ENCODE measurements at regions not wholly inside any gene's neighbourhood (a gene's known extent, or its start where the extent isn't known, plus 50 kb on each side); places are given as distances from the start of the nearest gene placed in this dataset.
"Not testable (repeated sequence)": the region's sequence is repeated elsewhere in the genome, so short reads cannot be mapped to it uniquely, and the experiment has no call there.

DNA sequence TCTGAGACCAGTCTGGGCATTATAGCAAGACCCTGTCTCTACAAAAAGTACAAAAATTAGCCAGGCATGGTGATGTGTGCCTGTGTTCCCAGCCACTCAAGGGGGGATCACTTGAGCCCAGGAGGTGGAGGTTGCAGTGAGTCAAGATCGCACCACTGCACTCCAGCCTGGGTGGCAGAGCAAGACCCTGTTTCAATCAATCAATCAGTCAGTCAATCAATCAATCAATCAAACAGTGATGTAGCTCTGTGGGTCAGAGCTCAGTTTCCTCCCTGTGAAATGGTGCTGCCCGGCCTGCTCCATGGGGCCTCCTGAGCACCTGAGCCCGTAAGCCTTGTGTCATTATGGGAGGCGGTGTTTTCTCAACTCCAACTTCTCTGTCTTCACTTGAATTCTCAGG is 167.1 kb upstream of the CIBAR2 start:
- DNase-seq: no peak

DNA sequence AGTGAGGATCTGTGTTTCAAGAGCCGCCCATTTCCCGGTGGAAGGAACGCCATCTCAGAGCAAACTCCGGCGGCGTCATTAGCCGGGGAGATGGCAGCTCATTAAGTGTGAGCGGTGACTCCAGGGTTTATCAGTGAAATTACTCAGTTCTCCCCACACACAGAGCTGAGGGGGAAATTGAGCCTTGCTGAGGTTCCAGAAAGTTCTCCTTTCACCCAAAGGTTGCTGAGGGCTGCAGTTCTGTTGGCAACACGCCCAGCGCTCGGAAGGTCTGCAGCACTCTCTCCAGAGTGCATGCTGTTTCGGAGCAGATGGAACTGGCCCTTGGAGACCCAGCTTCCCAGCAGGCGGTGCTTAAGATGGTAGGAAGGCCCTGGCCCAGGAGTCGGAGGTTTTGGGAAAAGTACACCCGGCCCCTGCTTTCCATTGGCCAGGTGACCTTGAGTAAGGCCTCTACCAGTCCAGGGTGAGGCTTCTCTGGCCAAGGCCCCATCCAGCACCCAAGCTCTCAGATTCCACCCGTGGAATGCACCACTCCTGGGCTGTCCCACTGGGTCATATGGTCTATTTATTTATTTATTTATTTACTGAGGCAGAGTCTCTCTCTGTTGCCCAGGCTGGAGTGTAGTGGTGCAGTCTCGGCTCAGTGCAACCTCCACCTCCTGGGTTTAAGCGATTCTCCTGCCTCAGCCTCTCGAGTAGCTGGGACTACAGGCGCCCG is 167.7 kb upstream of the CIBAR2 start:
- DNase-seq: no peak

DNA sequence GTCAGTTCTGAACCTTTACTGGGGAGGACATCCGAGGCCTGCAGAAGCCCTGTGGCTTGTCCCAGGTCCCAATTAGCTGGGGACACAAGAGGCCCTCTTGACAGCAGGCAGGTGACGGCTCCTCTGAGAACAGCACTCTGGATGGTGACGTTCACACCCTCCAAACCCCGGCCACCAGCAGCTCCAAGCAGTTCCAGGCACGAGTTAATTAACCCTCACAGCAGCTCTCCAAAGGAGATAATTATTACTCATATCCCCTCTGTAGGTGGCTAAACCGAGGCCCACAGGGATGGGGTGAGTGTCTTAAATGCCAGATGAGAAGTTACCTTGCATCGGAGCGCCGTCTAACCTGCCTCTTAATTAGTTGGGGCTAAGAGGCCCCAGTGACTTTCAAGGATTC is 168.9 kb upstream of the CIBAR2 start:
- no peak for DNase-seq

DNA sequence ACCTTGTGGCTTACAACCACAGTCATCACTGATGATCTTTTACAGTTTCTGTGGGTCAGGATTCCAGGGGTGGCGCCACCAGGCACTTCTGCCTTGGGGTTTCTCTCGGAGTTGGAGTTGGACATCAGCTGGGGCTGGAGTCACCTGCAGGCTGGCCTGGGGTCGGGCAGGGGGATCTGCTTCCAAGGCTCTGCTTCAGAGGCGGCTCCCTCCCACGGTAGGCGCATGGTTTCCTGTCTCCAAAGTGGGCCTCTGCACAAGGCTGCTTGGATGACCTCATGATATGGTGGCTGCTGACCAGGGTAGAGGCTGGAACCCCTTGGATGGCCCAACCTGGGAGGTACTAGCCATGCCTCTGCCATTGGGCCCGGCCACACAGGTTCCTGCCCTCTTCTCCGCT is 170.6 kb upstream of the CIBAR2 start:
- no peak for DNase-seq

DNA sequence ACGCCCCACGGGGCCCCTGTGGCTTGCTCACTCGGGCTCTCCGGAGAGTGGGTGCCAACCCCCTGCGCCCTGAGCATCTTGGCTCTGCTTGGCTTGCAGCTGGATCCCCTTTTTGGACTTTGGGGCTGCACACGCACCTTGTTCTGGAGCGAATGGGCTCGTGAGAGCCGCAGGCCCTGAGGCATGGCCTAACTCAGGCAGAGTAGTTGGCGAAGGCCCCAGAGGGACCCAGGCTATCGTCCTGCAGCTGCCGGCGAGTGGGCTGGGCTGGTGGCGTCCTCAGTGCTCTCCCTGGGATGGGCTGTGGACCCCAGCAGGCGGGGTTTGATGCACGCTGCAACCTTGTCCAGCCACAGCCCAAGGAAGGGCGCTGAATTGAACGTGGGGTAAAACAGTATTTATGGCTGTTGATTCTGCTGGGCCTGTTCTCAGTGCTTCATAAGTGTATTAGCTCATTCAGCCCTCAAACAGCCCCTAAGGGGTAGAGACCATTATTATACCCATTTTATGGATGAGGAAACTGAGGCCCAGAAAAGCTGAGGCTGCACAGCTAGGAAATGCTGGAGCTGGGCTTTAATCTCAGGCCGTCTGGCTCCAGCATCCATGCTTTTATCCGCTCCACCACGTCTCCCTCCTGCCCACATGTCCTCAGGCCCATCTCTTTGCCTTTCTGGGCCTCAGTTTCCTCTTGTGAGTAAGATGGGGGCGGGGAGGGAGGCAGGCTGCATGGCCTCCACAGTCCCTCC is 171.2 kb upstream of the CIBAR2 start:
- DNase-seq: no peak

DNA sequence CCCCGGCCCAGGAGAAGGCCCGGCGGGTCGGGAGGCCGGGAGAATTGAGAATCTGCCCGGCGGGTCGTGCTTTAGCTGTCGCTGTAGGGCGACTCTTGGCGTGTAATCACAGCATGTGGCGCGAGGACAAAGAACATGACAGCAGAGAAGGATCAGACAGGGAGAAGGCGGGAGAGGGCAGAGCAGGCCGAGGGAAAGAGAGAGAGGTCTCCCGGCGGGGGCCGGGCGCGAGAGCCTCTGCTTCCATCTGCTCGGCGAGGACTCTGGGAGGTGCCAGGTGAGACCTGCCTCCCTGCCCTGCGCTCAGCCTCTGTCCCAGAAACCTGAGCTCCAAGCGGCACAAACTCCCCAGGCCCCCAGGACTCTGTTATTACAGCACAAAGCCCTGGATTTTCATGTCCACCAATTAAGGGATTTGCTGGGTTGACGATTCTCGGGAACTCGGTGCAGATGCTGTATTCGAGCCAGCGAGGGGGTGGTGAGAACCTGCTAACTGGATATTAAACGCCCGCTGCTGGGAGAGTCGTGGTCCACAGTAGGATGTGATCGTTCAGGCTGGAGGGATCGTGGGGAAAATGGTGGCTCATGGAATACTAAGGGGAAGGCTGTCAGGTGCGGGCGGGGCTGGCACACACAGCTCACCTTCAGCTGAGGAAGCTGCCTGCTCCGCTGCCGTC is 172.0 kb upstream of the CIBAR2 start:
- no peak for DNase-seq

DNA sequence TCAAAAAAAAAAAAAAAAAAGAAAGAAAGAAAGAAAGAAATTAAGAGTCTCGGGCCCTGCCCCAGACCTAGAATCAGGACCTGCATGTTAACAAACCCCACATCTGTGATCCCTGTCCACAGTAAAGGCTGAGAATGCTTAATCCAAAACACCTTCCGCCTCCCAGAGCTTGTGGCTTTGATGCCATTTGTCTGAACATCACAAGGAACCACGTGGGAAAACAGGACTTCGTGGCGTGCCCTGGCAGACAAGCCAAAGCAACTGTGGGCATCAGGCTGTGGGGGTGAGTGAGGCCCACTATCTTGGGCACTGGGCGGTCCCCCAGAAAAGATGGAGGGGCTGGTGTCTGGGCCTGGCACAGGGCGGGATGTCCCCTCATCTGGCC is 173.4 kb upstream of the CIBAR2 start:
- no peak for DNase-seq

DNA sequence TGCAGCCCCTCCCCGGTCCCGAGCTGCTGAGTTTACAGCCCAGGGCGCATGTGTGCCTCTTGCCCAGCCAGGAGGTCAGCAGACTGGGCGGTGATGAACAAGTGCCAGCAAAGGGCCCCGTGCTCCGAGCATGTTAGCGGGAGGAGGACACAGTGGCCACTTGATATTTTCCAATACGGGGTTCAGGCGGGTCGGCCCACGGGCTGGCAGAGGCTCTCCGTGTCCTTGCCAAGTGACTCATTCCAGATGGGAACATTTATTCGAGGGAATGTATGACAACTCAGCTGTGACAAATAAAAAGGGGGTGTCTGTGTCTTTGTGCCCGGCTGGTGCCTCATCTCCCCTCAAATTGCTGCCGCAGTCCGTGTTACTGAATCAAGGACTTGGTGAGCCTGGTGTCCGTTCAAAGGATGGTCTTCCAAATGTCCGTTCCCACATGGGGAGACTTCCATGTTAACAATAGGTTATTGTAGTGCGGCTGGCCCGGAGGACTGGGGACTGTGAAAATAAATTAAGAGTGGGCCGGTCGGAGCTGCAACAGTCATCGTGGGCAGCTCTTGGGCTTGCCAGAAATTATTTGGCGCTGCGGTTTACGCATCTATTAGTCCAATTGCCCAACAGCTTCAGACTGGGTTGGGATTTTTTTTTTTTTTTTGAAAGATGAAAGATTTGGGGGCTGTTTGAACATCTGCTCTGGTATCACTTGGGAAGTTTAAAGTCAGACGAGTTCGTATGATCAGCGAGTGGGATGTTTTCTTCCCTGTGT is 174.0 kb upstream of the CIBAR2 start:
- DNase-seq: no peak

DNA sequence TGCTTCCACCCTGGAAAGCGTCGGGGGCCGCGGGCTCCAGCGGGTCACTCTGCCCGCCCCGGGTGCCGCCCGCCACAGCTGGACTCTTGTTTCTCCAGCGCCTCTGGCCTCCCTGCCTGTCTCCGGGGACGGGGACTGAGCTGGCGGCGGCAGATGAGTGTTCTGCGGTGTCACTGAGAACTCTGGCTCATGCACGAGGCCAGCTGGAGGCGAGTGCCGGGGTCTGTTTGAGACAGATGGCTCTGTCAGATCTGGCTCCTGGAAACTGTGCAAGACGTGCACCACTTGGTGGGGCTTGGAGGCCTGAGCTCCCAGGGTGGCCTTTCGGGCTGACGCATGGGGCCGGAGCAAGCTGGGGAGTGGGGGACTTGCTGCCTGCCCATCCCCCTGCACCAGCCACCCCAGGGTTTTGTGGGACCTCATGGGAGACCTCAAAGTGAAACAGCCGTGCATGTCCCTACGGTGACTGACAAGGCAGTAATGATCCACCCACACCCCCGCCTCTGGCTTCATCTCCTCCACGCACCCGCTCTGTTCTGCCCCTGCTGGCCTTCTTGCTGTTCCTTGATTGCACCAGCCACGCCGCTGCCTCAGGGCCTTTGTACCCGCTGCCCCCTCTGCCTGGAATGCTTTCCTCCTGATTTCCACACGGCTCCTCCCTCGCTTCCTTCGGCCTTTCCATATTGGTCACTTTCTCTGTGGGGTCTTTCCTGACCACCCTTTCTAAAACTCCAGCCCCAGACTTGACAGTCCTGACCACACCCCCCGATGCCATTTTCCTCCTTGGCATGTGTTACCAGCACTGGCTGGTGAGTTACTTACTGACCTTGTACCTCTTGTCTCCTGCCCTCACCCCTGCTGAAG is 174.9 kb upstream of the CIBAR2 start:
- no peak for DNase-seq

DNA sequence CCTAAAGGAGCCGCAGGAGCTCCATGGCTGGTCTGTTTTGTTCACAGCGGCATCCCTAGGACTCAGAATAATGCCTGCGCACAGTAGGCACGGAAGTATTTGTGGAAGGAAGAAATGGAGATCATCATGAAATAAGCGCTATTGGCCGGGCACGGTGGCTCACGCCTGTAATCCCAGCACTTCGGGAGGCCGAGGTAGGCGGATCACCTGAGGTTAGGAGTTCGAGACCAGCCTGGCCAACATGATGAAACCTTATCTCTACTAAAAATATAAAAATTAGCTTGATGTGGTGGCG is 175.5 kb upstream of the CIBAR2 start:
- not testable (repeated sequence) for DNase-seq

DNA sequence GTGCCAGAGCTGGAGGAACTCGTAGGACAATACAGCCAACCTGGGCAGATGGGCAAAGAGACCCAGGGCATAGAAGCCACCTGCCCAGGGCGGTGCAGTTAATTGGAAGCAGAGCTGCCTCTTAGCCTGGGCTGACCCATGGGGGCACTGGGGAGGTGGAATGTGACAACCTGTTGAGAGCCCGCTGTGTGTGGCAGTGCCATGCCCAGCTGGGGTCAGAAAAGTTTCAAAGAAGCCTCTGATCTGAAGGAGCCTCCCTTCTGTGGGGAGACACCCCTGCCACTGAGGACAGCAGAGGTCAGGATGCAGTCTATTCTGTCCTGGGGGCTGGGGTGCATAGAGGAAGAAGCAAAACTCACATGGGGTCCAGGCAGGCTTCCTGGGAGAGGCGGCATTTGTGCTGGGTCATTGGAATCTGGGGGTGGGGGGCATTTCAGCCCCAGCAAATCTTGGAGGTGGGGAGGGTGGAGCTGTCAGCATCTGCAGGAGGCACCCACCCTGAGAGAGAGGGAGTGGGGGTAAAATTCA is 176.1 kb upstream of the CIBAR2 start:
- DNase-seq: no peak

DNA sequence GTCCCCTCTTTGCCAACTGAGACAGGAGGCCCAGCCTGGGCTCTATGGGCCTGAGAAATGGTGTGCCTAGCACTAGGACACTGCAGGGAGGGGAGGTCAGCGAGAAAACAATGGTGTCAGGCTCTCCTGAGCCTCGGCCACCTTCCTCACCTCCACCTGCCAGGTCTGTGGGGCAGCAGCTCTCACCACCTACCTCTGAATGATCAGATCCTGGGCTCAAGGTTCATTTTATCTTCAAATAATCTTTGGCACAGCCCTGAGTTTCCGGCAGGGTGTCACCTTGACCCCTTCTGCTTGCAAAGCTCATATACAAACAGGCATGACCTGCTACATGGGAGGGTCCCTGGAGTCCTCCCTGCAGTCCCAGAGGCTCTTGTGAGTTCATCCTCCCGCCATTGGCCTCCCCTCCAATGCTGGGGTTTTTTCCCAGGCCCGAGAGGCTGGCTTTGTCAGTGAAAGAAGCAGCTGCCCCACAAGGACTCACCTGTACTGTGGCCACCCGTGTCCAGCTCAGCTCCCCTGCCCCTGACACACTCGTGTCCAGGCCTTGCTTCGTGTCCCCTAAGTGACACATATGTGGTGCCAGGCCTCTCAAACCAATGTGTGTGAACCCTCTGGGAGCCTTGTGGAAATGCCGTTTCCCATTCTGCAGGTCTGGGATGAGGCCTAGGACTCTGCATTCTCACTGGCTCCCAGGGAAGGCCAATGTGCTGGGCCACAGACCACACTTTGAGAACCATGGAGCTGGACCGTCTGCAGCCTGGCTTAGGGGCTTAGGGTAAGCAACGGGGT is 176.8 kb upstream of the CIBAR2 start:
- DNase-seq: no peak

DNA sequence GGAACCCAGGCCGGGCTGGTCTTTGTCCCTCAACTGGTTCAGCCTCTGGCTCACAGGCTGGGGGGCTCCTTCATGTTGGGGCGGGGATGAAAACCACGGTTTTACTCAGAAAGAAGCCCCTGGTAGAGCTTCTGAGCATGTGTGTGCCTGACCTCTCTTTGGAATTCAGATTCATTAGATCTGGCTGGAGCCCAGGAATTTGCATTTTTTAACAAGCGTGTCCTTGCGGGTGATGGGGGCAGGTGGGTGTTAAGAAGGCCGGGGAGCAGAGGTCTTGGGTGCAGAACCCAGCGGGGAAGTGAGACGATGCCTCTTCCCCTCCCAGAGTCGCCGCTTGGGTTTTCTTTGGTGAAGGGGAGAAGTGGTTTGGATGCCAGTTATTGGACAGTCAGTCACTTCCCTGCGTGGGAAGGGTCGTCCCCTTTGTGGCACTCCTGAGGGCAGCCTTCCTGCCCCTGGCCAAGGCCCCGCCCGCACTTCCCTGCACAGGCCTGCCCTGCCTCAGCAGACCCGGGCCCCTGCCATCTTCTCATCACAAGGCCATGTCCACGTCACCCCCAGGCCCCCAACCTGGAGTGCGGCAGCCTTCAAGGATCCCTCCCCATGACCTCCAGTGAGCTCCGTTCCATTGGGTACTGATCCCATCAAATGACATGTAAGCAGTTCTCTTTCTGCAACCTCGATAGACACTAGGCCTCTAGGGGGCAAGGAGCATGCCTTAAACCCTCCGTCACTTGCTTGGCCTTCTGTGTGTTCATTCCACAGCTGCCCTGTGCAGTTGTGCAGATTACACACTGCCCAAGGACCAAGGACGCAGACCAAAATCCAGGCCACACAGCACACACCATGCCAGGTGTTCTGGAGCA is 177.7 kb upstream of the CIBAR2 start:
- DNase-seq: no peak

DNA sequence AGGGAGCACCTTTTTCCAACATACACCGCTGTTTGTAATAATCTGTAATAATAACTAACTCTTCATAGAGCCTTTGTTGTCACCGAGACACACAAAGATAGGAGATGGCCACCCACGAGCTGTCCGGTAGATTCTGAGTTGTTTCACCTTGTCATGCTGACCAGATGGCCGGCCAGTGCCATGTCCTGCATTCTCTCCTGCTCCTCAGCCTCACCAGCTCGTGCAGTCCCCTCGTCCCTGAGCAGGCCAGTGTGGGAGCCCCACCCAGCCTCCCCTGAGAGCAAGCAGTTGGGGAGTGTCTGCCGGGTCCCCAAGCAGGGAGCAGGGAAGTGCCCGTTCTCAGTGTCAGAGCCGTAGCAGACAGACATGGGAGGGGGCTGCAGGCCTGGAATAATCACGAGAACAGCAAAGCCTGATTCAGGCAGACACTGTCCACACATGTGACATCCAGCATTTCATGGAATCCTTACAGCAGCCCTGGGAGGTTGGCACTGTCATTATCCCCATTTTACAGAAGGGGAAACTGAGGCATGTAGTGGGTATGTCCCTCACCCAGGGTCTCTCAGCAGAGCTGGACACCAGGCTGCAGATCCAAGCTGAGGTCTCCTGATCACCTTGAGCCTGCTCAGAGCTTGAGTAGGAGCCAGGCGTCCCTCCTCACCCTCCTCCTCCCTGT is 178.5 kb upstream of the CIBAR2 start:
- no peak for DNase-seq

DNA sequence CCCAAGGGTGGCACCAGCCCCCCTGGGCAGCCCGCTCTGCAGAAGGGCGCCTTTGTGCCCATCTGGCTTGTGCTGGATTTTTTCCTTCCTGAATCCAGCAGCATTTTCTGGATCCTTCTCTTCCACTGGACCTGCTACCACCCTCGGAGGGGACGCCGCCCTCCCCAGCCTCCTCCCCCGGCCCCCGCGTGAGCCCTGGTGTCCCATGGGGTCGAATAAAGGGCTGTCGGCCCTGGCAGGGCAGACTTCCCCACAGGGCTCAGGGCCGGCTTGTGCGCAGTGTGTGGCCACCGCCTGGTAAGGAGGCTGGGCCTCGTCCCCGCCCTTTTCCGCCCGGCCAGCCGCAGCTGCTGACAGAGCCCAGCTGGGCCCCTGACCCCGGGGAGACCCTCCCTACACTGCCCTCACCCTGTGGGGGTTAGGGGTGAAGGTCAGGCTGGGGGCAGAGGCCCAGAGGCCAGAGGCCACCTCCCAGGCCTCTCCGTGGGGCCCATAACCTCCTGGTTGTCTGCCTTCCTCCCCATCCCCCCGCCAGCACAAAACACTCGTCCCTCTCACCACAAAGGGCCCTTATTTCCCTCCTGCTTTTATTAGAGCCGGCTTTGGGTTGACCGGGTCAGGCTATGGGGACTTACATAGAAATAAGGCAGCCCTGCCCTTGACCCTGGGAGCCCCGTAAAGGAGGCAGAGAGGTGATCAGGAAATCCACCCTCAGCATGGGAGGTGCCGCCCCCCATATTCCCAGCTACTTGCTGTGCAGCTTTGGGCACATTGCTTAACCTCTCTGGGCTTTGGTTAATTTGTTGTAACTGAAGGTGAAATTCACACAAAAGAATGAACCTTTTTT is 179.3 kb upstream of the CIBAR2 start:
- no peak for DNase-seq

DNA sequence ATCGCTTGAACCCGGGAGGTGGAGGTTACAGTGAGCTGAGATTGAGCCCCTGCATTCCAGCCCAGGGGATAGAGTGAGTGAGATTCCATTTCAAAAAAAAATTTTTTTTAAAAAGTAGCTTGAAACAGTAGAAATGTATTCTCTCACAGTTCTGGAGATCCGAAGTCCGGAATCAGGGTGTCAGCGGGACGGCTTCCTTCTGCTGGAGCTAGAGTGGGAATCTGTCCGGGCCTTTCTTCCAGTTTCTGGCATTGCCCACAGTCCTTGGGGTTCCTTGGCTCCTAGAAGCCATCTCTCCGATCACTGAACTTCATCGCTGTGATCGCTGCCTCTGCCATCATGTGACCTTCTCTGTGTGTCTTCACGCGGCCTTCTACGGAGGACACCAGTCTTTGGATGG is 181.2 kb upstream of the CIBAR2 start:
- no peak for DNase-seq

DNA sequence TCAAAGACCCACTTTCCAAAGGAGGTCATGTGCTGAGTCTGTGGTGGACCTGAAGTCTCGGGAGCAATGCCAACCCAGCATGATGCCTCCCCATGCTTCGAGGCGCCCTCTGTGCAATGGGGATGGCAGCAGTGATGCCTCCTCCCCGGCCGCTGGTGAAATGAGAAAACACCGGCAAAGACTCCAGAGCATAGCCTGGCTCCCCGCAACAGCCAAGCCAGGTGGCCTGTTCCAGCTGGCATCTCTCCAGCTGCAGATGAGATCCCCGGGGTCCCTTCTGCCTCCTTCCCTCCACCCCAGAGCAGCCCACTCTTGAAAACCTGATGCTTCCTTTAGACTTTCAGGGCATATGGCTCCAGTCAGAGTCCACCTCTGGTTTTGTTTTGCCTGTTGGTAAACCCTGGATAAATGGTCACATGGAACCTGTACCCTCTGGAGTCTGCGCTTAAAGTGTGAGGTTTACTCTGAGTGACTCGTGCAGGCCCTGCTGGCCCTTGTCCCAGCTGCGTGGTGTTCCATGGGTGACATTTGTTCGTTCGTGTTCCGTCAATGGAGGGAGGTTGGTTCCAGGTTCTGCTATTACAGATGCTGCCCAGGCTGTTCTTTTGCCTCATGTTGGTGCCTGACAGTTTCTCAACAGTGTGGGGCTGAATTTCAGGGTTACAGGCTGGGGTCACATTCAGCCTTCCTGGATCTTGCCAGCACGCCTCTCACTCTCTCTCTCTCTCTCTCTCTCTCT is 181.8 kb upstream of the CIBAR2 start:
- no peak for DNase-seq
